SK-N-SH treated with all-trans-retinoic acid at 6 μM for 48 hours (cell line): ENCODE measurements at regions not wholly inside any gene's neighbourhood (a gene's known extent, or its start where the extent isn't known, plus 50 kb on each side); places are given as distances from the start of the nearest gene placed in this dataset.

ENCODE experiments used
- ATAC-seq: fragments of 200-7000 bp; cut with Tn5 transposase; 3 replicates; pipeline ENCODE4 v1.9.1; 2020; ENCODE audit warnings: mild to moderate bottlenecking, moderate library complexity
- ARNTL ChIP-seq: fragments of 450-650 bp; formaldehyde crosslinking; IDR thresholded peaks from 2 replicates; pipeline ENCODE4 v1.5.0; 2020; ENCODE audit warnings: low read depth, mild to moderate bottlenecking, moderate library complexity, borderline replicate concordance
- BACH2 ChIP-seq: fragments of 250-450 bp; sonication (Bioruptor Pico); IDR thresholded peaks from 2 replicates; pipeline ENCODE4 v1.9.0; 2021; ENCODE audit warnings: mild to moderate bottlenecking, borderline replicate concordance
- CSDC2 ChIP-seq: fragments of 250-450 bp; sonication (Bioruptor Pico); IDR thresholded peaks from 2 replicates; pipeline ENCODE4 v1.5.0; 2020; ENCODE audit warnings: mild to moderate bottlenecking, moderate library complexity
- ESRRG ChIP-seq: fragments of 250-450 bp; sonication (Bioruptor Pico); IDR thresholded peaks from 2 replicates; pipeline ENCODE4 v1.6.1; 2021; ENCODE audit warnings: mild to moderate bottlenecking
- GLIS3 ChIP-seq: fragments of 250-450 bp; sonication (Bioruptor Pico); IDR thresholded peaks from 2 replicates; pipeline ENCODE4 v1.5.0; 2020; ENCODE audit warnings: mild to moderate bottlenecking, moderate library complexity
- ISL1 ChIP-seq: fragments of 250-450 bp; sonication (Bioruptor Pico); IDR thresholded peaks from 2 replicates; pipeline ENCODE4 v2.1.2; 2022; ENCODE audit warnings: mild to moderate bottlenecking, moderate library complexity
- PPARA ChIP-seq: fragments of 250-450 bp; sonication (Bioruptor Pico); IDR thresholded peaks from 2 replicates; pipeline ENCODE4 v1.5.0; 2020; ENCODE audit warnings: mild to moderate bottlenecking, borderline replicate concordance
- RARB ChIP-seq: fragments of 250-450 bp; sonication (Bioruptor Pico); IDR thresholded peaks from 2 replicates; pipeline ENCODE4 v1.8.0; 2021; ENCODE audit warnings: mild to moderate bottlenecking, moderate library complexity
- SNAI2 ChIP-seq: fragments of 250-450 bp; sonication (Bioruptor Pico); IDR thresholded peaks from 2 replicates; pipeline ENCODE4 v1.5.0; 2020; ENCODE audit warnings: mild to moderate bottlenecking, moderate library complexity
- TCF4 ChIP-seq: fragments of 250-450 bp; sonication (Bioruptor Pico); IDR thresholded peaks from 2 replicates; pipeline ENCODE4 v1.8.0; 2021; ENCODE audit warnings: mild to moderate bottlenecking, moderate library complexity, borderline replicate concordance
- TOX ChIP-seq: fragments of 250-450 bp; sonication (Bioruptor Pico); IDR thresholded peaks from 2 replicates; pipeline ENCODE4 v1.8.0; 2021; ENCODE audit warnings: mild to moderate bottlenecking, moderate library complexity, borderline replicate concordance
- ZC3H10 ChIP-seq: fragments of 250-450 bp; sonication (Bioruptor Pico); IDR thresholded peaks from 2 replicates; pipeline ENCODE4 v1.5.1; 2021; ENCODE audit warnings: mild to moderate bottlenecking, moderate library complexity
- ZFP3 ChIP-seq: fragments of 250-450 bp; sonication (Bioruptor Pico); IDR thresholded peaks from 2 replicates; pipeline ENCODE4 v1.5.0; 2020; ENCODE audit warnings: mild to moderate bottlenecking, moderate library complexity
- ZFP30 ChIP-seq: fragments of 450-650 bp; formaldehyde crosslinking; IDR thresholded peaks from 2 replicates; pipeline ENCODE4 v1.5.0; 2022; ENCODE audit warnings: mild to moderate bottlenecking, moderate library complexity
- ZNF565 ChIP-seq: fragments of 450-650 bp; formaldehyde crosslinking; conservative IDR thresholded peaks from 2 replicates; pipeline ENCODE4 v1.5.0; 2020; ENCODE audit warnings: low read depth, mild to moderate bottlenecking, moderate library complexity
- ZNF70 ChIP-seq: fragments of 450-650 bp; formaldehyde crosslinking; IDR thresholded peaks from 2 replicates; pipeline ENCODE4 v1.5.0; 2020; ENCODE audit warnings: mild to moderate bottlenecking, moderate library complexity
- ZNF8 ChIP-seq: fragments of 450-650 bp; formaldehyde crosslinking; IDR thresholded peaks from 2 replicates; pipeline ENCODE4 v1.5.0; 2020; ENCODE audit warnings: mild to moderate bottlenecking, moderate library complexity
- TF ChIP-seq, protein P1 (sequence below): fragments of 250-450 bp; sonication (Bioruptor Pico); IDR thresholded peaks from 2 replicates; pipeline ENCODE4 v1.5.1; 2021; ENCODE audit warnings: mild to moderate bottlenecking, moderate library complexity
- TF ChIP-seq, protein P2 (sequence below): fragments of 250-450 bp; sonication (Bioruptor Pico); IDR thresholded peaks from 2 replicates; pipeline ENCODE4 v1.5.1; 2020; ENCODE audit warnings: low read depth, mild to moderate bottlenecking, moderate library complexity
- TF ChIP-seq, protein P3 (sequence below): fragments of 250-450 bp; sonication (Bioruptor Pico); IDR thresholded peaks from 2 replicates; pipeline ENCODE4 v1.8.0; 2021; ENCODE audit warnings: low read depth, mild to moderate bottlenecking, moderate library complexity, borderline replicate concordance
- TF ChIP-seq, protein P4 (sequence below): fragments of 250-450 bp; sonication (Bioruptor Pico); IDR thresholded peaks from 2 replicates; pipeline ENCODE4 v1.8.0; 2020; ENCODE audit warnings: mild to moderate bottlenecking, moderate library complexity, borderline replicate concordance

DNA sequence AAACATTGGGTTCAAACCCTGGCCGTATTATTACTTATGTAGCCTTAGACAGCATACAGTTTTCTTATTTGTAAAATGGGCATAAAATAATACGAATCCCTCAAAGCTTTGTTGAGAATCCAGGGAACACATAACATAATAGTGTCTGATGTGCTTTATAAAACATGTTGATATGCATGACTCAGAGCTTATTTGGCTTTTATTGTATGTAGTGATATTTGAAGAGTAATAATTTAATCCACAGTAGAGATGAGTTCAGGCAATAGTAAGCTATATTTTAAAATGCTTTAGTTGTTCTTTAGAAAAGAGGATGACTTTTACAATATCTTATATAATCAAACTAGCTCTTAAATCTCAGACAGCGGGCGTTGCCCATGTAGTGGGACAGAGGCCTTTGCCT, 176.4 kb downstream of the SIM1 start:
- ATAC-seq = no peak
- TF ChIP-seq, protein P1, sequence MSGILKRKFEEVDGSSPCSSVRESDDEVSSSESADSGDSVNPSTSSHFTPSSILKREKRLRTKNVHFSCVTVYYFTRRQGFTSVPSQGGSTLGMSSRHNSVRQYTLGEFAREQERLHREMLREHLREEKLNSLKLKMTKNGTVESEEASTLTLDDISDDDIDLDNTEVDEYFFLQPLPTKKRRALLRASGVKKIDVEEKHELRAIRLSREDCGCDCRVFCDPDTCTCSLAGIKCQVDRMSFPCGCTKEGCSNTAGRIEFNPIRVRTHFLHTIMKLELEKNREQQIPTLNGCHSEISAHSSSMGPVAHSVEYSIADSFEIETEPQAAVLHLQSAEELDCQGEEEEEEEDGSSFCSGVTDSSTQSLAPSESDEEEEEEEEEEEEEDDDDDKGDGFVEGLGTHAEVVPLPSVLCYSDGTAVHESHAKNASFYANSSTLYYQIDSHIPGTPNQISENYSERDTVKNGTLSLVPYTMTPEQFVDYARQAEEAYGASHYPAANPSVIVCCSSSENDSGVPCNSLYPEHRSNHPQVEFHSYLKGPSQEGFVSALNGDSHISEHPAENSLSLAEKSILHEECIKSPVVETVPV = no peak
- TF ChIP-seq, protein P2, sequence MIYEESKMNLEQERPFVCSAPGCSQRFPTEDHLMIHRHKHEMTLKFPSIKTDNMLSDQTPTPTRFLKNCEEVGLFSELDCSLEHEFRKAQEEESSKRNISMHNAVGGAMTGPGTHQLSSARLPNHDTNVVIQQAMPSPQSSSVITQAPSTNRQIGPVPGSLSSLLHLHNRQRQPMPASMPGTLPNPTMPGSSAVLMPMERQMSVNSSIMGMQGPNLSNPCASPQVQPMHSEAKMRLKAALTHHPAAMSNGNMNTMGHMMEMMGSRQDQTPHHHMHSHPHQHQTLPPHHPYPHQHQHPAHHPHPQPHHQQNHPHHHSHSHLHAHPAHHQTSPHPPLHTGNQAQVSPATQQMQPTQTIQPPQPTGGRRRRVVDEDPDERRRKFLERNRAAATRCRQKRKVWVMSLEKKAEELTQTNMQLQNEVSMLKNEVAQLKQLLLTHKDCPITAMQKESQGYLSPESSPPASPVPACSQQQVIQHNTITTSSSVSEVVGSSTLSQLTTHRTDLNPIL (CRISPR knock-in tag) = no peak
- TF ChIP-seq, all 23 proteins: peak for 0

DNA sequence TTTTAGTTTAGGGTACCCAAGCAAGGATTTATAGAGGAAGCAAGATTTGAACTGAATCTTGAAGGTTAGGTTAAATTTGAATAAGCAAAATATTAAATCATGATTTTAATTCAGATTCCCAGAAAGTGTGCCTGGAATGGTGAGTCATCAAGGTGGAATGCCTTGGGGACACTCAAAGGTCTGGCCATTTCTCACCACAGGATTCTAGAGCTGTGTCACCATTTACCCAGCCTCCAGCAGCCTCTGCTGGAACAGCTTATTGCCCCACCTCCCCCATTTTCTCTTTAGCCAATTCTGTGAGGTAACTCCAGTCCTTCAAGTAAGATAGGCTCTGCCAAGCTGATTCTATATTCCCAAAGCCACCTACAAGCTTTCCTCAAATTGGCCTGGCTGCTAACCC, 181.4 kb downstream of the SIM1 start:
- TF ChIP-seq, protein P2 (CRISPR knock-in tag) = no peak
- TF ChIP-seq, protein P1 = no peak
- TF ChIP-seq TOX (CRISPR knock-in tag) = no peak
- TF ChIP-seq CSDC2 = no peak
- no peak for TF ChIP-seq SNAI2 (CRISPR knock-in tag)
- TF ChIP-seq ZC3H10 (CRISPR knock-in tag) = no peak
- TF ChIP-seq ZNF565 = no peak
- TF ChIP-seq ZNF70 (CRISPR knock-in tag) = no peak
- TF ChIP-seq, protein P3, sequence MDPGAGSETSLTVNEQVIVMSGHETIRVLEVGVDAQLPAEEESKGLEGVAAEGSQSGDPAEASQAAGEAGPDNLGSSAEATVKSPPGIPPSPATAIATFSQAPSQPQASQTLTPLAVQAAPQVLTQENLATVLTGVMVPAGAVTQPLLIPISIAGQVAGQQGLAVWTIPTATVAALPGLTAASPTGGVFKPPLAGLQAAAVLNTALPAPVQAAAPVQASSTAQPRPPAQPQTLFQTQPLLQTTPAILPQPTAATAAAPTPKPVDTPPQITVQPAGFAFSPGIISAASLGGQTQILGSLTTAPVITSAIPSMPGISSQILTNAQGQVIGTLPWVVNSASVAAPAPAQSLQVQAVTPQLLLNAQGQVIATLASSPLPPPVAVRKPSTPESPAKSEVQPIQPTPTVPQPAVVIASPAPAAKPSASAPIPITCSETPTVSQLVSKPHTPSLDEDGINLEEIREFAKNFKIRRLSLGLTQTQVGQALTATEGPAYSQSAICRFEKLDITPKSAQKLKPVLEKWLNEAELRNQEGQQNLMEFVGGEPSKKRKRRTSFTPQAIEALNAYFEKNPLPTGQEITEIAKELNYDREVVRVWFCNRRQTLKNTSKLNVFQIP = no peak
- TF ChIP-seq ZFP30 = no peak
- TF ChIP-seq BACH2 = no peak
- no peak for TF ChIP-seq TCF4 (CRISPR knock-in tag)
- TF ChIP-seq, protein P4, sequence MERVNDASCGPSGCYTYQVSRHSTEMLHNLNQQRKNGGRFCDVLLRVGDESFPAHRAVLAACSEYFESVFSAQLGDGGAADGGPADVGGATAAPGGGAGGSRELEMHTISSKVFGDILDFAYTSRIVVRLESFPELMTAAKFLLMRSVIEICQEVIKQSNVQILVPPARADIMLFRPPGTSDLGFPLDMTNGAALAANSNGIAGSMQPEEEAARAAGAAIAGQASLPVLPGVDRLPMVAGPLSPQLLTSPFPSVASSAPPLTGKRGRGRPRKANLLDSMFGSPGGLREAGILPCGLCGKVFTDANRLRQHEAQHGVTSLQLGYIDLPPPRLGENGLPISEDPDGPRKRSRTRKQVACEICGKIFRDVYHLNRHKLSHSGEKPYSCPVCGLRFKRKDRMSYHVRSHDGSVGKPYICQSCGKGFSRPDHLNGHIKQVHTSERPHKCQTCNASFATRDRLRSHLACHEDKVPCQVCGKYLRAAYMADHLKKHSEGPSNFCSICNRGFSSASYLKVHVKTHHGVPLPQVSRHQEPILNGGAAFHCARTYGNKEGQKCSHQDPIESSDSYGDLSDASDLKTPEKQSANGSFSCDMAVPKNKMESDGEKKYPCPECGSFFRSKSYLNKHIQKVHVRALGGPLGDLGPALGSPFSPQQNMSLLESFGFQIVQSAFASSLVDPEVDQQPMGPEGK (CRISPR knock-in tag) = no peak
- TF ChIP-seq GLIS3 = no peak
- no peak for TF ChIP-seq RARB
- TF ChIP-seq PPARA (CRISPR knock-in tag) = no peak
- TF ChIP-seq ESRRG (CRISPR knock-in tag) = no peak
- TF ChIP-seq ZNF8 (CRISPR knock-in tag) = no peak
- TF ChIP-seq ISL1 (CRISPR knock-in tag) = no peak

DNA sequence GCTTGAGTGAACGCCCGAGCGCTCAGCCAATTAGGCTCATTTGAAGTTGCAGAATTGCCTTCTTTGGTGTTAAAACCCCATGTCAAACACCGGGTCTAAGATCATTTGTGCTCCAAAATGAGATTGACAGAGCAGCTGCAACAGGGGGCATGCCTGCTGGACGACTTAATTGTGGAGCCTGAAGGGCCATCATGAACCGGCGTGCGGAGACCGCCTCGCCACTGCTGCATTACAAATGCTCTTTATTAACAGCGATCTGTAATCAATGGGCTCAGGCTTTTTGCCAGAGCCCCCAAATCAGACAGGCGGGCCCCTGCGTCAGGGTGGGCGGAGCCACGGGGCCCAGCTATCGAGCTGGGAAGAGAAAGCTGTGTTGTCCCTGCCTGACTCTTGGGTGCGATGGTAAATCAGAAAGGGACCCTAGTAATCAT, 183.2 kb downstream of the SIM1 start:
- ATAC-seq = peak; percentile 76
- TF ChIP-seq ZNF8 (CRISPR knock-in tag) = no peak
- no peak for TF ChIP-seq TCF4 (CRISPR knock-in tag)
- TF ChIP-seq ARNTL (CRISPR knock-in tag) = no peak
- TF ChIP-seq ZFP30 = no peak
- no peak for TF ChIP-seq ZFP3 (CRISPR knock-in tag)
- TF ChIP-seq TOX (CRISPR knock-in tag) = no peak
- TF ChIP-seq, protein P4 (CRISPR knock-in tag) = no peak
- no peak for TF ChIP-seq BACH2

More for the DNA sequence above, 181.4 kb downstream of the SIM1 start:
- peak; percentile 41 for ATAC-seq
